ENCODE measurements at regions not wholly inside any gene's neighbourhood (a gene's known extent, or its start where the extent isn't known, plus 50 kb on each side); places are given as distances from the start of the nearest gene placed in this dataset.

DNA sequence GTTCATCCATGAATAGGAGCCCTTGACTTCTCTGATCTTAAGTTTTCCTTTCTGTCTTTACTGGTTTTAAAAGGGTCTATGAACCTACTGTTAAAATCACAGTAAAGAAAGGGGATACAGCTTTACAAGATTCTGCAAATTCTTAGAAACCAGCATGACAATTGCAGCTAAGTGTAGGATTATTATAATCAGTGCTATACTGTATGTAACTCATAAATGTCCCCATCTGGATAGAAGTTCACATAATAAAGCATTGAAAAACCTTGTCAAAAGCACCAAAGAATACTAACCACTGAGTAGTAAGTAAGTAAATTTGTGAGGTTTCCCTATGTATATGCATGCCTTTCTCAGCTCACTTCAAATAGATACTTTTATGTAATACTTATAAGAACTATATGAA lies 724.6 kb downstream of the CENPC start:
- TF ChIP-seq SUZ12 (IDR thresholded peaks at IDR 0.05; ENCODE audit: extremely low read depth, insufficient read depth, insufficient read length), result no peak
- TF ChIP-seq YY1 (IDR thresholded peaks at IDR 0.05; ENCODE audit: insufficient read depth, insufficient read length), result no peak

Data from NT2/D1 (cell line).